Activated naive CD4-positive, alpha-beta T cell treated with anti-CD3 and anti-CD28 coated beads, Interleukin-2, amount 50 U/mL, for 24 hours (primary cell): ENCODE measurements at regions not wholly inside any gene's neighbourhood (a gene's known extent, or its start where the extent isn't known, plus 50 kb on each side); places are given as distances from the start of the nearest gene placed in this dataset.
"Not testable (repeated sequence)": the region's sequence is repeated elsewhere in the genome, so short reads cannot be mapped to it uniquely, and the experiment has no call there.

Experiments
- H3K27ac Mint-ChIP-seq: one replicate; pipeline ENCODE4 v1.8.0; 2021; ENCODE audit warnings: mild to moderate bottlenecking, mixed read lengths
- H3K27me3 Mint-ChIP-seq: one replicate; pipeline ENCODE4 v1.8.0; 2021; ENCODE audit warnings: mixed read lengths
- H3K36me3 Mint-ChIP-seq: one replicate; pipeline ENCODE4 v1.8.0; 2021; ENCODE audit warnings: mixed read lengths
- H3K4me1 Mint-ChIP-seq: one replicate; pipeline ENCODE4 v1.8.0; 2021; ENCODE audit warnings: mixed read lengths
- H3K4me3 Mint-ChIP-seq: one replicate; pipeline ENCODE4 v1.8.0; 2021; ENCODE audit warnings: mild to moderate bottlenecking, mixed read lengths
- H3K9me3 Mint-ChIP-seq: one replicate; pipeline ENCODE4 v1.8.0; 2021; ENCODE audit warnings: mixed read lengths

GRCh38 chr3:74033806-74034205 lies 409.1 kb upstream of the PDZRN3 start:
- H3K9me3 Mint-ChIP-seq = no peaks in the 10 kb centered on the region
- H3K27me3 Mint-ChIP-seq = no peaks in the 10 kb centered on the region
- H3K27ac Mint-ChIP-seq = no peak overlapping the region
- H3K36me3 Mint-ChIP-seq = no peaks in the 10 kb centered on the region
- H3K4me1 Mint-ChIP-seq = no peaks in the 10 kb centered on the region
- no peak overlapping the region for H3K4me3 Mint-ChIP-seq

- no peak overlapping the region for H3K27ac Mint-ChIP-seq
- H3K4me1 Mint-ChIP-seq = no peaks in the 10 kb centered on the region
- H3K27me3 Mint-ChIP-seq = no peaks in the 10 kb centered on the region
- H3K36me3 Mint-ChIP-seq = no peaks in the 10 kb centered on the region
- no peak overlapping the region for H3K4me3 Mint-ChIP-seq
- H3K9me3 Mint-ChIP-seq = no peaks in the 10 kb centered on the region
Measured at GRCh38 chr3:74033381-74033780, 408.6 kb upstream of the PDZRN3 start.

GRCh38 chr3:74027121-74027520 lies 402.4 kb upstream of the PDZRN3 start:
- Mint-ChIP-seq H3K4me3 (no peak overlapping the region), H3K9me3 (no peaks in the 10 kb centered on the region), H3K27me3 (no peaks in the 10 kb centered on the region), H3K36me3 (no peaks in the 10 kb centered on the region), H3K27ac (no peak overlapping the region), H3K4me1 (no peaks in the 10 kb centered on the region)

- Mint-ChIP-seq H3K27me3 (no peaks in the 10 kb centered on the region), H3K27ac (no peak overlapping the region), H3K36me3 (no peaks in the 10 kb centered on the region), H3K9me3 (no peaks in the 10 kb centered on the region), H3K4me1 (no peaks in the 10 kb centered on the region), H3K4me3 (no peak overlapping the region)
Measured at GRCh38 chr3:74023395-74023794, 398.7 kb upstream of the PDZRN3 start.

- Mint-ChIP-seq H3K36me3 (no peaks in the 10 kb centered on the region), H3K4me3 (no peak overlapping the region), H3K9me3 (no peaks in the 10 kb centered on the region), H3K4me1 (no peaks in the 10 kb centered on the region), H3K27me3 (no peaks in the 10 kb centered on the region), H3K27ac (no peak overlapping the region)
Measured at GRCh38 chr3:74021449-74021848, 396.7 kb upstream of the PDZRN3 start.

GRCh38 chr3:74009961-74010844 lies 385.5 kb upstream of the PDZRN3 start:
- no peaks in the 10 kb centered on the region for H3K36me3 Mint-ChIP-seq

GRCh38 chr3:74004386-74004785 lies 379.6 kb upstream of the PDZRN3 start:
- H3K27ac Mint-ChIP-seq = no peak overlapping the region
- no peaks in the 10 kb centered on the region for H3K4me1 Mint-ChIP-seq
- H3K4me3 Mint-ChIP-seq = no peak overlapping the region
- H3K27me3 Mint-ChIP-seq = no peaks in the 10 kb centered on the region
- no peaks in the 10 kb centered on the region for H3K36me3 Mint-ChIP-seq
- H3K9me3 Mint-ChIP-seq = no peaks in the 10 kb centered on the region

More at GRCh38 chr3:74009961-74010844, 385.5 kb upstream of the PDZRN3 start:
- H3K4me3 Mint-ChIP-seq = no peak overlapping the region
- H3K4me1 Mint-ChIP-seq = no peaks in the 10 kb centered on the region
- no peaks in the 10 kb centered on the region for H3K27me3 Mint-ChIP-seq
- H3K9me3 Mint-ChIP-seq = peaks cover 8% of the 10 kb centered on the region
- H3K27ac Mint-ChIP-seq = no peak overlapping the region

GRCh38 chr3:74003734-74004133 lies 379.0 kb upstream of the PDZRN3 start:
- Mint-ChIP-seq H3K4me3 (no peak overlapping the region), H3K9me3 (no peaks in the 10 kb centered on the region), H3K36me3 (no peaks in the 10 kb centered on the region), H3K27me3 (no peaks in the 10 kb centered on the region), H3K27ac (no peak overlapping the region), H3K4me1 (no peaks in the 10 kb centered on the region)

GRCh38 chr3:74001436-74001835 lies 376.7 kb upstream of the PDZRN3 start:
- H3K4me1 Mint-ChIP-seq = no peaks in the 10 kb centered on the region
- H3K4me3 Mint-ChIP-seq = no peak overlapping the region
- H3K36me3 Mint-ChIP-seq = no peaks in the 10 kb centered on the region
- H3K9me3 Mint-ChIP-seq = no peaks in the 10 kb centered on the region
- no peak overlapping the region for H3K27ac Mint-ChIP-seq
- H3K27me3 Mint-ChIP-seq = no peaks in the 10 kb centered on the region

GRCh38 chr3:74000725-74001124 lies 376.0 kb upstream of the PDZRN3 start:
- Mint-ChIP-seq H3K27ac (no peak overlapping the region), H3K36me3 (no peaks in the 10 kb centered on the region), H3K4me1 (no peaks in the 10 kb centered on the region), H3K27me3 (no peaks in the 10 kb centered on the region), H3K9me3 (no peaks in the 10 kb centered on the region), H3K4me3 (no peak overlapping the region)

- H3K27ac Mint-ChIP-seq = no peak overlapping the region
- H3K27me3 Mint-ChIP-seq = no peaks in the 10 kb centered on the region
- H3K4me3 Mint-ChIP-seq = no peak overlapping the region
- no peaks in the 10 kb centered on the region for H3K9me3 Mint-ChIP-seq
- H3K4me1 Mint-ChIP-seq = no peaks in the 10 kb centered on the region
- H3K36me3 Mint-ChIP-seq = no peaks in the 10 kb centered on the region
Measured at GRCh38 chr3:73999501-73999900, 374.8 kb upstream of the PDZRN3 start.

GRCh38 chr3:73990691-73991090 lies 365.9 kb upstream of the PDZRN3 start:
- not testable (repeated sequence) for H3K27ac Mint-ChIP-seq, H3K36me3 Mint-ChIP-seq, H3K4me3 Mint-ChIP-seq, H3K4me1 Mint-ChIP-seq, H3K27me3 Mint-ChIP-seq
- H3K9me3 Mint-ChIP-seq = peaks cover 21% of the 10 kb centered on the region

- H3K27ac Mint-ChIP-seq = no peak overlapping the region
Measured at GRCh38 chr3:73966733-73967132, 342.0 kb upstream of the PDZRN3 start.

GRCh38 chr3:73964818-73965217 lies 340.1 kb upstream of the PDZRN3 start:
- no peak overlapping the region for H3K4me3 Mint-ChIP-seq
- no peaks in the 10 kb centered on the region for H3K27me3 Mint-ChIP-seq
- peaks cover 16% of the 10 kb centered on the region for H3K9me3 Mint-ChIP-seq
- no peaks in the 10 kb centered on the region for H3K36me3 Mint-ChIP-seq
- H3K4me1 Mint-ChIP-seq = no peaks in the 10 kb centered on the region
- H3K27ac Mint-ChIP-seq = no peak overlapping the region

More at GRCh38 chr3:73966733-73967132, 342.0 kb upstream of the PDZRN3 start:
- Mint-ChIP-seq H3K36me3 (no peaks in the 10 kb centered on the region), H3K4me1 (no peaks in the 10 kb centered on the region), H3K27me3 (no peaks in the 10 kb centered on the region), H3K9me3 (peaks cover 21% of the 10 kb centered on the region), H3K4me3 (no peak overlapping the region)

- Mint-ChIP-seq H3K9me3 (peaks cover 15% of the 10 kb centered on the region), H3K4me3 (no peak overlapping the region), H3K36me3 (no peaks in the 10 kb centered on the region), H3K27me3 (no peaks in the 10 kb centered on the region), H3K27ac (no peak overlapping the region), H3K4me1 (no peaks in the 10 kb centered on the region)
Measured at GRCh38 chr3:73955494-73956070, 330.8 kb upstream of the PDZRN3 start.

GRCh38 chr3:73954506-73954905 lies 329.8 kb upstream of the PDZRN3 start:
- Mint-ChIP-seq H3K27ac (no peak overlapping the region), H3K27me3 (no peaks in the 10 kb centered on the region), H3K36me3 (no peaks in the 10 kb centered on the region), H3K4me1 (no peaks in the 10 kb centered on the region), H3K4me3 (no peak overlapping the region), H3K9me3 (peaks cover 15% of the 10 kb centered on the region)
